ENCODE measurements at regions not wholly inside any gene's neighbourhood (a gene's known extent, or its start where the extent isn't known, plus 50 kb on each side); places are given as distances from the start of the nearest gene placed in this dataset.

GRCh38 chrX:124217304-124218251, 114.9 kb upstream of the TEX13D start:
- no peak for TF ChIP-seq CTCF (IDR thresholded peaks at IDR 0.05)
- TF ChIP-seq POLR2A (IDR thresholded peaks at IDR 0.05): no peak
- DNase-seq: no peak
- Histone ChIP-seq H3K27ac (peak overlapping the region in 2 of 4 donors; percentile 7 to 29), H3K27me3 (no peaks in the 10 kb centered on the region), H3K4me3 (no peak overlapping the region), H3K9me3 (no peaks in the 10 kb centered on the region), H3K36me3 (no peaks in the 10 kb centered on the region), H3K4me1 (no peaks in the 10 kb centered on the region)
- 46 to 65% methylated on average over 4 to 10 of the region's 10 CpGs for WGBS, 2 donors
- intact Hi-C loops (cut with DNase I): no loop called here

- Histone ChIP-seq H3K36me3 (no peaks in the 10 kb centered on the region), H3K4me3 (no peak overlapping the region), H3K9me3 (no peaks in the 10 kb centered on the region), H3K4me1 (no peaks in the 10 kb centered on the region), H3K27me3 (no peaks in the 10 kb centered on the region), H3K27ac (no peak overlapping the region)
- TF ChIP-seq CTCF (IDR thresholded peaks at IDR 0.05) (no peak), POLR2A (IDR thresholded peaks at IDR 0.05) (no peak)
- intact Hi-C loops (cut with DNase I): no loop called here
- no peak for DNase-seq
- 61 to 77% methylated on average over 2 to 7 of the region's 7 CpGs for WGBS, 2 donors
Observed at GRCh38 chrX:124223524-124223923, 108.9 kb upstream of the TEX13D start.

- TF ChIP-seq POLR2A (IDR thresholded peaks at IDR 0.05) (no peak), CTCF (IDR thresholded peaks at IDR 0.05) (no peak)
- Histone ChIP-seq H3K9me3 (no peaks in the 10 kb centered on the region), H3K4me3 (no peak overlapping the region), H3K27ac (no peak overlapping the region), H3K27me3 (no peaks in the 10 kb centered on the region), H3K36me3 (no peaks in the 10 kb centered on the region), H3K4me1 (no peaks in the 10 kb centered on the region)
- intact Hi-C loops (cut with DNase I): no loop called here
- no peak for DNase-seq
- 70 to 100% methylated on average over 1 to 4 of the region's 4 CpGs for WGBS, 2 donors
Observed at GRCh38 chrX:124224528-124224927, 107.9 kb upstream of the TEX13D start.

GRCh38 chrX:124226129-124226528, 106.3 kb upstream of the TEX13D start:
- Histone ChIP-seq H3K4me3 (no peak overlapping the region), H3K9me3 (no peaks in the 10 kb centered on the region), H3K27ac (no peak overlapping the region), H3K4me1 (no peaks in the 10 kb centered on the region), H3K36me3 (no peaks in the 10 kb centered on the region), H3K27me3 (no peaks in the 10 kb centered on the region)
- DNase-seq: no peak
- TF ChIP-seq POLR2A (IDR thresholded peaks at IDR 0.05) (no peak), CTCF (IDR thresholded peaks at IDR 0.05) (no peak)
- 29 to 64% methylated on average over 2 of the region's 2 CpGs for WGBS, 2 donors
- intact Hi-C loops (cut with DNase I): no loop called here

GRCh38 chrX:124228849-124229248, 103.6 kb upstream of the TEX13D start:
- TF ChIP-seq POLR2A (IDR thresholded peaks at IDR 0.05) (no peak), CTCF (IDR thresholded peaks at IDR 0.05) (no peak)
- intact Hi-C loops (cut with DNase I): no loop called here
- WGBS, 2 donors: 78 to 87% methylated on average over 3 to 4 of the region's 4 CpGs
- Histone ChIP-seq H3K9me3 (no peaks in the 10 kb centered on the region), H3K4me1 (no peaks in the 10 kb centered on the region), H3K36me3 (no peaks in the 10 kb centered on the region), H3K4me3 (no peak overlapping the region), H3K27ac (no peak overlapping the region), H3K27me3 (no peaks in the 10 kb centered on the region)
- DNase-seq: no peak
